SK-N-MC (cell line): ENCODE measurements at regions not wholly inside any gene's neighbourhood (a gene's known extent, or its start where the extent isn't known, plus 50 kb on each side); places are given as distances from the start of the nearest gene placed in this dataset.

Experiments used
- EZH2 ChIP-seq: fragments of 200-600 bp; sonication (generic); IDR thresholded peaks from one replicate; pipeline ENCODE4 v1.6.1; 2017; ENCODE audit warnings: antibody characterized with exemption
- POLR2AphosphoS5 ChIP-seq: IDR thresholded peaks from 2 replicates; pipeline ENCODE4 v1.6.1; 2012; ENCODE audit warnings: mild to moderate bottlenecking, low read depth, low read length, borderline replicate concordance

GRCh38 chr2:60119778-60120177 lies 433.7 kb downstream of the BCL11A start:
- TF ChIP-seq EZH2 (no peak), POLR2AphosphoS5 (no peak)
